Activated CD8-positive, alpha-beta T cell treated with anti-CD3 and anti-CD28 coated beads for 36 hours (primary cell): ENCODE measurements at regions not wholly inside any gene's neighbourhood (a gene's known extent, or its start where the extent isn't known, plus 50 kb on each side); places are given as distances from the start of the nearest gene placed in this dataset.

Experiments used
- ATAC-seq: fragments of 200-7000 bp; cut with Tn5 transposase; one replicate; pipeline ENCODE4 v1.10.0; 2021; ENCODE audit warnings: mild to moderate bottlenecking, moderate library complexity
- CTCF ChIA-PET: fragments of 350-600 bp; sonication (Branson Sonifier 250); formaldehyde crosslinking; loops from one replicate; lab custom pipeline; 2021; ENCODE audit warnings: antibody characterized with exemption; lab: Charles Lee
- POLR2A ChIA-PET: fragments of 350-600 bp; sonication (Branson Sonifier 250); formaldehyde crosslinking; loops from one replicate; lab custom pipeline; 2021; ENCODE audit warnings: antibody characterized with exemption; lab: Charles Lee
- DNase-seq: peaks from one replicate; pipeline ENCODE4 v3.0.0-alpha.2; 2020
- H3K27ac Mint-ChIP-seq: one replicate; pipeline ENCODE4 v1.8.0; 2021; ENCODE audit warnings: mild to moderate bottlenecking, mixed read lengths
- H3K27me3 Mint-ChIP-seq: one replicate; pipeline ENCODE4 v1.8.0; 2021; ENCODE audit warnings: mixed read lengths
- H3K36me3 Mint-ChIP-seq: one replicate; pipeline ENCODE4 v1.8.0; 2021; ENCODE audit warnings: low read depth, mixed read lengths
- H3K4me1 Mint-ChIP-seq: one replicate; pipeline ENCODE4 v1.8.0; 2021; ENCODE audit warnings: low read depth, mixed read lengths
- H3K4me3 Mint-ChIP-seq: one replicate; pipeline ENCODE4 v1.8.0; 2021; ENCODE audit warnings: mild to moderate bottlenecking, moderate library complexity, mixed read lengths
- H3K9me3 Mint-ChIP-seq: one replicate; pipeline ENCODE4 v1.8.0; 2021; ENCODE audit warnings: mixed read lengths
- CTCF ChIP-seq: fragments of 200-600 bp; IDR thresholded peaks from one replicate; pipeline ENCODE4 v1.8.0; 2022; ENCODE audit warnings: antibody characterized with exemption, mild to moderate bottlenecking
- intact Hi-C: fragments of 100-400 bp; cut with micrococcal nuclease; formaldehyde crosslinking; loops from one replicate; pipeline ENCODE4 v1.10.0; 2022

GRCh38 chr3:174397848-174398247, 461.3 kb upstream of the NAALADL2 start:
- ATAC-seq (no peak), DNase-seq (no peak)
- Mint-ChIP-seq H3K27me3 (no peaks in the 10 kb centered on the region), H3K36me3 (no peaks in the 10 kb centered on the region), H3K4me1 (no peaks in the 10 kb centered on the region), H3K27ac (no peak overlapping the region), H3K9me3 (no peaks in the 10 kb centered on the region), H3K4me3 (no peak overlapping the region)
- ChIA-PET POLR2A (no interaction called here), CTCF (no interaction called here)
- peak; percentile 17 for TF ChIP-seq CTCF
- intact Hi-C loops, result no loop called here

- ChIA-PET POLR2A (no interaction called here), CTCF (no interaction called here)
- Mint-ChIP-seq H3K4me3 (no peak overlapping the region), H3K9me3 (no peaks in the 10 kb centered on the region), H3K4me1 (no peaks in the 10 kb centered on the region), H3K36me3 (no peaks in the 10 kb centered on the region), H3K27ac (no peak overlapping the region), H3K27me3 (no peaks in the 10 kb centered on the region)
- no peak for TF ChIP-seq CTCF
- intact Hi-C loops, result no loop called here
- DNase-seq (no peak), ATAC-seq (no peak)
Measured at GRCh38 chr3:174398761-174399160, 460.4 kb upstream of the NAALADL2 start.

GRCh38 chr3:174403831-174404230, 455.3 kb upstream of the NAALADL2 start:
- intact Hi-C loops, result no loop called here
- H3K36me3 Mint-ChIP-seq, result no peaks in the 10 kb centered on the region
- DNase-seq (no peak), ATAC-seq (no peak)
- POLR2A ChIA-PET, result no interaction called here
- no peaks in the 10 kb centered on the region for H3K27me3 Mint-ChIP-seq
- CTCF ChIA-PET, result no interaction called here
- no peak overlapping the region for H3K4me3 Mint-ChIP-seq
- no peaks in the 10 kb centered on the region for H3K9me3 Mint-ChIP-seq
- TF ChIP-seq CTCF, result no peak
- H3K4me1 Mint-ChIP-seq, result no peaks in the 10 kb centered on the region
- H3K27ac Mint-ChIP-seq, result no peak overlapping the region

- Mint-ChIP-seq H3K4me3 (no peak overlapping the region), H3K4me1 (no peaks in the 10 kb centered on the region), H3K27ac (no peak overlapping the region), H3K36me3 (no peaks in the 10 kb centered on the region), H3K9me3 (no peaks in the 10 kb centered on the region), H3K27me3 (no peaks in the 10 kb centered on the region)
- intact Hi-C loops, result no loop called here
- no peak for TF ChIP-seq CTCF
- DNase-seq (no peak), ATAC-seq (no peak)
- POLR2A ChIA-PET, result no interaction called here
- CTCF ChIA-PET, result no interaction called here
Measured at GRCh38 chr3:174408310-174408709, 450.8 kb upstream of the NAALADL2 start.

- intact Hi-C loops, result no loop called here
- Mint-ChIP-seq H3K4me1 (no peaks in the 10 kb centered on the region), H3K9me3 (no peaks in the 10 kb centered on the region), H3K4me3 (no peak overlapping the region), H3K27ac (no peak overlapping the region), H3K27me3 (no peaks in the 10 kb centered on the region), H3K36me3 (no peaks in the 10 kb centered on the region)
- TF ChIP-seq CTCF, result no peak
- ATAC-seq (no peak), DNase-seq (no peak)
- ChIA-PET POLR2A (no interaction called here), CTCF (no interaction called here)
Measured at GRCh38 chr3:174409086-174409743, 449.9 kb upstream of the NAALADL2 start.
